ENCODE measurements at regions not wholly inside any gene's neighbourhood (a gene's known extent, or its start where the extent isn't known, plus 50 kb on each side); places are given as distances from the start of the nearest gene placed in this dataset.
A peak's percentile ranks its signal among the peaks of the same experiment; 100 is the strongest.

GRCh38 chr2:145615626-145616025 lies 1095.7 kb upstream of the ZEB2 start:
- Histone ChIP-seq H3K9me3 (ENCODE audit: low read depth, low read length, poor library complexity, severe bottlenecking) (no peaks in the 10 kb centered on the region), H3K27ac (ENCODE audit: low read depth, low read length, poor library complexity, severe bottlenecking) (no peak overlapping the region), H3K4me1 (ENCODE audit: insufficient read depth, low read length, poor library complexity, severe bottlenecking) (no peaks in the 10 kb centered on the region), H3K4me3 (ENCODE audit: low read depth, low read length, poor library complexity, severe bottlenecking) (no peak overlapping the region), H3K27me3 (replicated peaks; ENCODE audit: insufficient read depth, low read depth, low read length, poor library complexity) (no peaks in the 10 kb centered on the region), H3K36me3 (ENCODE audit: insufficient read depth, low read length, poor library complexity, severe bottlenecking) (no peaks in the 10 kb centered on the region)
- ChIA-PET CTCF (no interaction called here), POLR2A (ENCODE audit: low non-redundant PET) (no interaction called here)
- DNase-seq (ENCODE audit: low spot score) = no peak
- intact Hi-C loops (cut with micrococcal nuclease; ENCODE audit: unreplicated experiment) = no loop called here
- BruUV-seq (replicated peaks) = no TSS peak
- no peak for TF ChIP-seq CTCF (conservative IDR thresholded peaks at IDR 0.05; ENCODE audit: low read depth, low read length)
- TF ChIP-seq EZH2 (IDR thresholded peaks at IDR 0.05; ENCODE audit: borderline replicate concordance, low read depth, low read length, poor library complexity, severe bottlenecking) = no peak

- H3K36me3 ChIP-seq (ENCODE audit: insufficient read depth, low read length, poor library complexity, severe bottlenecking) = no peaks in the 10 kb centered on the region
- POLR2A ChIA-PET (ENCODE audit: low non-redundant PET) = no interaction called here
- CTCF ChIA-PET = no interaction called here
- no peaks in the 10 kb centered on the region for H3K9me3 ChIP-seq (ENCODE audit: low read depth, low read length, poor library complexity, severe bottlenecking)
- DNase-seq (ENCODE audit: low spot score) = no peak
- no peaks in the 10 kb centered on the region for H3K4me1 ChIP-seq (ENCODE audit: insufficient read depth, low read length, poor library complexity, severe bottlenecking)
- no peak overlapping the region for H3K27ac ChIP-seq (ENCODE audit: low read depth, low read length, poor library complexity, severe bottlenecking)
- no peak overlapping the region for H3K4me3 ChIP-seq (ENCODE audit: low read depth, low read length, poor library complexity, severe bottlenecking)
- TF ChIP-seq CTCF (conservative IDR thresholded peaks at IDR 0.05; ENCODE audit: low read depth, low read length) (no peak), EZH2 (IDR thresholded peaks at IDR 0.05; ENCODE audit: borderline replicate concordance, low read depth, low read length, poor library complexity, severe bottlenecking) (no peak)
- BruUV-seq (replicated peaks) = no TSS peak
- no peaks in the 10 kb centered on the region for H3K27me3 ChIP-seq (replicated peaks; ENCODE audit: insufficient read depth, low read depth, low read length, poor library complexity)
- intact Hi-C loops (cut with micrococcal nuclease; ENCODE audit: unreplicated experiment) = no loop called here
These were observed 1090.0 kb upstream of the ZEB2 start for GRCh38 chr2:145609951-145610350.

- POLR2A ChIA-PET (ENCODE audit: low non-redundant PET) = no interaction called here
- CTCF ChIA-PET = no interaction called here
- no TSS peak for BruUV-seq (replicated peaks)
- Histone ChIP-seq H3K36me3 (ENCODE audit: insufficient read depth, low read length, poor library complexity, severe bottlenecking) (no peaks in the 10 kb centered on the region), H3K4me1 (ENCODE audit: insufficient read depth, low read length, poor library complexity, severe bottlenecking) (peaks cover 28% of the 10 kb centered on the region), H3K4me3 (ENCODE audit: low read depth, low read length, poor library complexity, severe bottlenecking) (no peak overlapping the region), H3K27ac (ENCODE audit: low read depth, low read length, poor library complexity, severe bottlenecking) (no peak overlapping the region), H3K27me3 (replicated peaks; ENCODE audit: insufficient read depth, low read depth, low read length, poor library complexity) (no peaks in the 10 kb centered on the region), H3K9me3 (ENCODE audit: low read depth, low read length, poor library complexity, severe bottlenecking) (no peaks in the 10 kb centered on the region)
- intact Hi-C loops (cut with micrococcal nuclease; ENCODE audit: unreplicated experiment) = no loop called here
- TF ChIP-seq CTCF (conservative IDR thresholded peaks at IDR 0.05; ENCODE audit: low read depth, low read length) (no peak), EZH2 (IDR thresholded peaks at IDR 0.05; ENCODE audit: borderline replicate concordance, low read depth, low read length, poor library complexity, severe bottlenecking) (no peak)
- DNase-seq (ENCODE audit: low spot score) = peak; percentile 34
These were observed 1081.5 kb upstream of the ZEB2 start for GRCh38 chr2:145601361-145601925.
